ENCODE measurements at regions not wholly inside any gene's neighbourhood (a gene's known extent, or its start where the extent isn't known, plus 50 kb on each side); places are given as distances from the start of the nearest gene placed in this dataset.
"Not testable (repeated sequence)": the region's sequence is repeated elsewhere in the genome, so short reads cannot be mapped to it uniquely, and the experiment has no call there.

DNA sequence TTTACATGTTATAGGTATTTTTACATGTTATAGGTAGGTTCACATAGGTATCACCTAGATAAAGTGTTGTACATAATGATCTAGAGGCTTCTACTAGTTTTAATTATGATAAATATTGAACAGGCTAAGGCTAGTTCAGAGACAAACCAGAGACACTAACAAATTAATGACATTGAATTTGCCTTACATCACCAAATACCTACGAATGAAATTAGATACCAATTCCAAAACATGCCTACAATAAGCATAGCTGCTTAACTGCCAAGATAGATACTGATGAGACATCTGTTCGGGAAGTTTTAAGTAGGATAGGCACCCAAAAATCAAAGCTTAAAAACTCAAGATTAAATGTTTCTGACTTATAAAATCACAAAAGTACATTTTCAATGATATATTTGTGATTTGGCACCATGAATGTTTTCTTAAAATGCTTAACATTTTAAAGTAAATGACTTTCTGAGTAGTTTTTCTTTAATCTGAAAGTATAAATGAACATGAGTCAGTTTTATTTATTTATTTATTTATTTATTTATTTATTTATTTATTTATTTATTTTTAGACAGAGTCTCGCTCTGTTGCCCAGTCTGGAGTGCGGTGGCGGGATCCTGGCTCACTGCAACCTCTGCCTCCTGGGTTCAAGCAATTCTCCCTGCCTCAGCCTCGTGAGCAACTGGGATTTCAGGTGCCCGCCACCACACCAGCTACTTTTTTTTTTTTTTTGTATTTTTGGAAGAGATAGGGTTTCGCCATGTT is 703.1 kb upstream of the ARRDC3 start:
- DNase-seq = no peak

DNA sequence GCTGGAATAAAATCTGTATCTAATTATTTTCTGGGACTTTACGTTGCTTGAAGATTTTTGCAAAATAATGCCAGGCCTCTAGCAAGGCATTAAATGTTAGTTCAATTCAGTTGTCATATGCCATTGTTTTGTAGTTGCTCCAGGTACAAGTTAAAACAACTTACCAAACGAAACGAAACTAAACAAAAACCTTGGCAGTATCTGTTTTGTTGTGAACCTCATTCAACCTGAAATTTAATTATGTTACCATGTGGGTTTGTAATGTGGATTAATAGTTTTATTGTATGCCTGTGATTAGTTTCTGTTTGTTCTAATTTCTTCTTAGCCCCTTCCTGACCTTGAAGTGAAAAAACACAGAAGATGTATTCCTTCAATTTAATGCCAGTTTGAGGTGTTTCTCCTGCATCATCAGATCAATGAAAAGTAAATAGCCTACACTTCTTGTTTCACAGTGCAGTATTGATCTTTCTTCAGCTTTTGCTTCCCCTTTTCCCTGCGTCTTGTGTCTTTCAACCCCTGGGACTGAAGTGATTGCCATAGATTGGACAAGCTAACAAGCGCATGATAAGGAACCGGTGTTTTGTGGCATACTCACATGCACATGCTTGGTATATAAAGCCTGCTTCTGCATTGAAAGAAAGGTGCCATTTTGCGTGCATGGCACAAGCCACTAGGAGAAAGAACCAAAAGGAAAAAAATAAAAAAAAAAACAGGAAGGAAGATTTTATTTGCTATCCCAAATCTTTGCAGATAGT is 699.0 kb upstream of the ARRDC3 start:
- DNase-seq = no peak

- no peak for DNase-seq
Observed at GRCh38 chr5:92070786-92071185, 687.7 kb upstream of the ARRDC3 start.

DNA sequence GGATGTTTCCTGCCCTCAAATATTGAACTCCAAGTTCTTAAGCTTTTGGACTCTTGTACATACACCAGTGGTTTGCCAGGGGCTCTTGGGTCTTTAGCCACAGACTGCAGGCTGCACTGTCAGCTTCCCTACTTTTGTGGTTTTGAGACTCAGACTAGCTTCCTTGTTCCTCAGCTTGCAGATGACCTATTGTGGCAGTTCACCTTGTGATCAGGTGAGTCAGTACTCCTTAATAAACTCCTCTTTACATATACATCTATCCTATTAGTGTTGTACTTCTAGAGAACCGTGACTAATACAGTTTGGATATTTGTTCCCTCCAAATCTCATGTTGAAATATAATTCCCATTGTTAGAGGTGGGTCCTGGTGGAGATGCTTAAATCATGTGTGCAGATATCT is 681.9 kb upstream of the ARRDC3 start:
- no peak for DNase-seq

DNA sequence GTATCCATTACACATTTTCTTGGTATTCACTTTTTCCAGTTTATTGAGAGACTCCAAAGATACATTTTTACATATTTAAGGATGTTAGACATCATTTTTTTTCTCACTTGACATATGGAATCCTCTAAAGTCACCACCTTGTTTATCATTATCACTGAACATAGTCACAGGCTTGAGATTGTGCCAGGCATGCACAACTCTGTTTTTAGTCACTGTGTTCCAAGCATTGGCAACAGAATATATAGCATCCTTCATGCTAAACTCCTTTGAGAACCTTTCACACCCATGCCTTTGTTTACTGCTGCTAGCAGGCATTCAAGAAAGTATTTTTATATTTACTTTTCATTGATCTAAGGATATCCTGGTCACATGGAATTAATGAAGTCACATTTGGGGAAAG is 668.6 kb upstream of the ARRDC3 start:
- no peak for DNase-seq

GRCh38 chr5:92050970-92051369 is 667.9 kb upstream of the ARRDC3 start:
- DNase-seq = no peak

- no peak for DNase-seq
Observed at GRCh38 chr5:92041911-92042660, 659.0 kb upstream of the ARRDC3 start.

DNA sequence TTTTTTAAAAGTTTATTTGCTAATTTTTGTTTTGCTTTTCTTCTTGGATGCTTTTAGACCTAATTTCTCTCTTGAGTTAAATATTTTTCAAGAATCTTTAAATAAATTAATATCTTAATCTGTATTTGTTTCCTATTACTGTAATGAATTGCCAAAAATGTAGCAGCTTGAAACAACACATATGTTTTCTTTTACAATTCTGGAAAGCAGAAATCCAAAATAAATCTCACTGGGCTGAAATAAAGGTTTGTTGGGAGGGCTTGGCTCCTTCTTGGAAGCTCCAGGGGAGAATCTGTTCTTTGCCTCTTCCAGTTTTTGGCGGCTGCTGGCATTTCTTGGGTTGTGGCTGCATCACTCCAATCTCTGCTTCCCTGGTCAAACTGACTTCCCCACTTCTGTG is 658.1 kb upstream of the ARRDC3 start:
- no peak for DNase-seq

GRCh38 chr5:92029792-92030191 is 646.7 kb upstream of the ARRDC3 start:
- DNase-seq = not testable (repeated sequence)

- no peak for DNase-seq
Observed at GRCh38 chr5:92023555-92023954, 640.4 kb upstream of the ARRDC3 start.

- no peak for DNase-seq
Observed at GRCh38 chr5:92023141-92023471, 640.0 kb upstream of the ARRDC3 start.

DNA sequence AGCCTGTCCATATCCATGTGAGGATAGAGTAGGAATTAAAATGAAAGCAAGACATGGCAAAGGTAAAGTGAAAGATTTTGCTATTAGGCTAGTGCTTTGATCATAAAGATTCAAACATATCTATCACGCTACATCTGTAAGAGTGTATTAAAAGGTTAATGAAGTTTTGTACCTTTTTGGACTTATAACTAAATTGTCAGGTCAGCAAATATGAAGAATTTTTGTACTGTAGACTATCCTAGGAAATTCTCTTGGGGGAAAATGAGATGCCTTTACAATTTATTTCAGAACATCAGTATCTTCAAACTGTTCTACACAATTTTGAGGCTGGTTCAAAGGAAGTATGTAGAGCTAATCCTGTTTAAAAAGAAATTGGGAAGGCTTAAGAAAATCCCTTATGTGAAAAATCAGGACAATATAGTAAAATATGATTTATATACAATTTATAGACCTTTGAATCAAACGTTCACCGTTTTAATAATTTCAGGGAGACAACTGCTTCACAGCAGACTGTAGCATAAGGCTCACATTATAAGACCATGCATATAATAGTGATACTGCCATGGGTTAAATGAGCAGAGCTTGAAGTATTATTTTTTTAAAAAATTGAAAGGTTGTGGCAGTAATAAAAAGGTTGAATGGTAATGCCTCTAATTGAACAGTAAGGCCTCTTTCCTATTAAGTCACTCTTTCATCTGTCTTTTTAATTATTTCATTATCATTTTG is 639.5 kb upstream of the ARRDC3 start:
- DNase-seq = no peak

GRCh38 chr5:92019376-92019990 is 636.4 kb upstream of the ARRDC3 start:
- no peak for DNase-seq

DNA sequence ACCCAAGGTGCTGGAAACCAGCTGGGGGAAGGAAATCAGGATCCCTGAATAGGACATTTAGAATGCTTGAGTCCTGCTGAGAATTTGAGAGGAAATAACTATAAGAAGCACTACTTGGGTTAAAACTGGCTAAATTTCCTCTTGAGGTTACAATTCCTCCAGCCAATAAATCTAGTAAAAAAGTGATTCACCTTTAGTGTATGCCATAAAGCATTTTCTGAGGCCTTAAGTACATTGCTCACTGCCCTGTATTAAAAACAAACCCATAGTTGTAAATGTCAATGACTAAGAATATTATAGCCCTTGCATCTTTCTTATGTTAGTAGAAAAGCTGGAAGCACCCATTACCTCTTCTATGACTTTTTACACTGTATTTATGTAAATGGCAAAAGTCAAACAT is 634.7 kb upstream of the ARRDC3 start:
- DNase-seq = no peak

DNA sequence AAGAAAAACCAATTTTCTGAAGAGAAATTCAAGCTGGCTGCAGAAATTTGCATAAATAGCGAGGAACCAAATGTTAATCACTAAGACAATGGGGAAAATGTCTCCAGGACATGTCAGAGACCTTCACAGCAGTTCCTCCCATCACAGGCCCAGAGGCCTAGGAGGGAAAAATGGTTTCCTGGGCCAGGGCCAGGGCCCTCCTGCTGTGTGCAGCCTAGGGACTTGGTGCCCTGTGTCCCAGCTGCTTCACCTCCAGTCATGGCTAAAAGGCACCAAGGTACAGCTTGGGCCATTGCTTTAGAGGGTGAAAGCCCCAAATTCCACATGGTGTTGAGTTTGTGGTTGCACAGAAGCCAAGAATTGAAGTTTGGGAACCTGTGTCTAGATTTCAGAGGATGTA is 628.7 kb upstream of the ARRDC3 start:
- not testable (repeated sequence) for DNase-seq

DNA sequence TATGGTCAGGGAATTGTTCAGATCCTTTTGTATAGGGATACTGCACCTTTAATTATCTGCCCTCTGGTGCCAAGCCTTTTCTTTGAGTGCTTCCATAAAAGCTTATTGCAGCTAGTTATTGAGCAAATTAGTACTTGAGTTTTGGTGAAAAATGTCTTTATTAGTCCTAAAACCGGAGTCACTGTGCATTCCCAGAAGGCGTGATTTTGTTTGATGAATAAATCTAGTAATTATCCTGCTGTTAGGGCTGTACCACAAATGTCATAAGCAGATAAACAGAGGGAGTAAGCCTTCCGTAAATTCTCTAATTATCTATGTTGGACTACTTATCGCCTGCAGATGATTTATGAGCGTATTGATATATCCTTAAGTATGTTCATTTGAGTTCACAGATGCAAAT is 620.7 kb upstream of the ARRDC3 start:
- DNase-seq = no peak

DNA sequence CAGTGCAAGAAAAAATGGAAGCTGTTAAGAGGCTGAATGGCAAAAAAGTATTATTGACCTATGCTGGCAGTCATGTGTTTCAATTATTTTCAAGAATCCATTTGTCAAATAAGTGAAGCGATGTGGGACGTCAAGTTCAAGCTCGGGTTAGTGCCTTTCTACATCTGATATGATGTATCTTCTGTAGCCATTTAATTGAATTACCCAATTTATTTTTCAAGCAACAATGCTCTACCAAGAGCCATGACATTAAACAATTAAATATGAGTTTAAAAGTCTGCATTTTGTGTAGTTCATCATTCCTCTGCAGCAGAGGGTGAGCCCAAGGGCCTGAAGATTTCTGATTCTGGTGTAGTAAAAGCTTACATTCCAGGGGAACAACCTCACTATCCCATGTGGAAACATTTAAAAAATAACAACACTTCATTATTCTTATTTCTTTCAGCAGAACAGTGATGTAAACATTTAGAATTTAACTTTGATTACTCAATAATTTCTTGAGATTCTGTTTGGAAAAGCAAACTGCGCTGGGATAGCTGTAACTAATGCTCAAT is 619.7 kb upstream of the ARRDC3 start:
- no peak for DNase-seq

- DNase-seq = peak; percentile 51
Observed at GRCh38 chr5:91998774-91999173, 615.7 kb upstream of the ARRDC3 start.

DNA sequence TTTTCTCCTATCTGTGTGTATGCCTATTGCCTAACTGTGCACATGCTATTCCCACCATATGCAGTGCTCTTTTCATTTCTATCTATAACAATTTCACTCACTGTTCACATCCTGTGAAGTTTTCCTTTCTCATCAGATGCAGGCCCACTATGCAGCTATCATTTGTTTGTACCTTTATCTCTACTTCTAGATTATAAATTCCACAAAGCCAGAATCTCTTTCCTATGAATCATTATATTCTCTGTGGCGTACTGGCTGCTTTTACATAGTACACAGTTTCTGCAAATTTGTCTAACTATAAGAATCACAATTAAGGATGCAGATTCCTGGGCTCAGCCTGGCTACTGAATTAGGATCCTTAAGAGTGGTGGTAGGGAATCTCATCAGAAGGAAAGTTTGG is 600.8 kb upstream of the ARRDC3 start:
- no peak for DNase-seq

DNA sequence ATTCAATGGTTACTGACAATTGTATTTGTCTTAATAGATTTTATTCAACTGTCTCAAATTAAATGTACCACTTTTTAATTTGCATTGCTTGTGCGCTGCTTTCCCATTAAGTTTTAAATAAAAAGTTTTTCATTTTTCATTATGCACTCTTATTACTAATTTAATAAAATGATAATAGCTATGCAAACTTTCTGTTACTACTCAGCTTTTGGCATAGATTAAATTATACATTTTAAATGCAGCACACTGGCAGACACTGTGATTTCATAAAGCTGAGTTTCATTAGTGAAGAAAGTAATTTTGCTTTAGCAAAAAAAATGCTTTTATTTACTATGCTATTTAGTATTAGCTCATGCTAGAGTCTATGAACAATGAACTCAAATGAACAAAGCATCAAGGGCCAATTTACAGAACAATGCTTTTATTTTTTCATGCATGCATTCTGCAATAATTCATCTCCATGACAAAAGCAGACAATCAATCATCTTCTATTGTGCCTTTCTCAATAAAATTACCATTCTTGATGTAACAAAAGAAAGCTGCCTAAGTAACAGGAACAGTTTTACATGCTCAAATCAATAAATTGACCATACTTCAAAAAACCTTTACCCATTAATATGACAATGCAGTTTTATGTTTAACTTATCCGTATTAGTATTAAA is 595.2 kb upstream of the ARRDC3 start:
- DNase-seq = no peak

DNA sequence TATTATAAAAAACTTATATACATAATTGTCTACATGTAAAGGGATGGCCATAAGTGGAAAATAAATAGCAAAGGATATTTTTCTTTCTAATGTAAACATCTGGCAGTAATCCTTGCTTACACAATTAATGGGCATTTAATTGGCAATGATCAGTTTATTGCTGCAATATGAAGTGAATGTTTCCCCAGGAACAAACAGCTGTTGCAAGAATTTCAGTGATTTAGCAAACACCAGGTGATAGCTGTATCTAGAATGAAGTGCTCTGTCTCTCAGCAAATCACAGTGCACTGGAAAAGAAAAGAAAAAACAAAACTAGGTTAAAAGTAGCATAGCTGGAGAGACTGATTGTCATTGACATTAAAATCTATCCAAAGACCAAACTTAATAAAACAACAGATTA is 594.5 kb upstream of the ARRDC3 start:
- DNase-seq = no peak

DNA sequence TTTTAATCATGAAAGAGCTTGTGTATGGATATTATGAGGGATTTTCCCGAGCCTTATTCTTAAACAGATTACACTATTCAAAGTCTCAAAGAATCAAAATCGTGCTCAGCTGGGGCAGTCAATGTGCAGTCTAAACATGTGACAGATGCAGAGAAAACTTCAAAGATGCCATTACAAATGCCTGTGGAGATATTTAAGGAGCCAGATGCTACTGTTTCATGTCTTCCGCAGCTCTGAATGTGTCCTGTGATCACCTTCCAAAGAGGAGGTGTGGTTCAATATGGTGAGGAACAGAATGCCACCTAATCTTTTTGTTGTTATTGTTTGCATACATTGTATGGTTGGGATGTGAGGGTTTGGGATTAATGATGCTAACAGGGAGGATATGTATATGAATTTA is 593.3 kb upstream of the ARRDC3 start:
- no peak for DNase-seq

Measured in islet precursor cell (in vitro differentiated cells).